IPS DF 4.7 (cell line): ENCODE measurements at regions not wholly inside any gene's neighbourhood (a gene's known extent, or its start where the extent isn't known, plus 50 kb on each side); places are given as distances from the start of the nearest gene placed in this dataset.

ENCODE experiments used
- DNase-seq: peaks from one replicate; pipeline ENCODE4 v3.0.0-alpha.2; 2013; ENCODE audit warnings: low spot score; ENCODE audit errors: extremely low read depth

GRCh38 chr21:27595716-27596115, 628.8 kb upstream of the ADAMTS5 start:
- DNase-seq, result no peak

- DNase-seq, result no peak
These were observed 623.4 kb upstream of the ADAMTS5 start for GRCh38 chr21:27590271-27590670.

- DNase-seq, result no peak
These were observed 622.9 kb upstream of the ADAMTS5 start for GRCh38 chr21:27589781-27590180.

GRCh38 chr21:27586986-27587385, 620.1 kb upstream of the ADAMTS5 start:
- DNase-seq, result no peak

- DNase-seq, result no peak
These were observed 619.4 kb upstream of the ADAMTS5 start for GRCh38 chr21:27586326-27586725.

- DNase-seq, result no peak
These were observed 617.4 kb upstream of the ADAMTS5 start for GRCh38 chr21:27584256-27584655.

- no peak for DNase-seq
These were observed 616.1 kb upstream of the ADAMTS5 start for GRCh38 chr21:27582948-27583430.

GRCh38 chr21:27582246-27582947, 615.5 kb upstream of the ADAMTS5 start:
- DNase-seq, result no peak

- no peak for DNase-seq
These were observed 614.3 kb upstream of the ADAMTS5 start for GRCh38 chr21:27581168-27581567.

- DNase-seq, result no peak
These were observed 613.4 kb upstream of the ADAMTS5 start for GRCh38 chr21:27580276-27580675.

- DNase-seq, result no peak
These were observed 611.9 kb upstream of the ADAMTS5 start for GRCh38 chr21:27578741-27579265.

GRCh38 chr21:27572696-27573095, 605.8 kb upstream of the ADAMTS5 start:
- DNase-seq, result no peak

- no peak for DNase-seq
These were observed 604.8 kb upstream of the ADAMTS5 start for GRCh38 chr21:27571706-27572105.

- DNase-seq, result no peak
These were observed 603.5 kb upstream of the ADAMTS5 start for GRCh38 chr21:27570306-27570868.

- DNase-seq, result no peak
These were observed 602.9 kb upstream of the ADAMTS5 start for GRCh38 chr21:27569831-27570230.

- no peak for DNase-seq
These were observed 602.2 kb upstream of the ADAMTS5 start for GRCh38 chr21:27569091-27569490.

- DNase-seq, result no peak
These were observed 600.5 kb upstream of the ADAMTS5 start for GRCh38 chr21:27567381-27567780.

GRCh38 chr21:27566521-27566920, 599.6 kb upstream of the ADAMTS5 start:
- DNase-seq, result no peak

GRCh38 chr21:27565364-27565763, 598.5 kb upstream of the ADAMTS5 start:
- DNase-seq, result no peak

- no peak for DNase-seq
These were observed 597.9 kb upstream of the ADAMTS5 start for GRCh38 chr21:27564684-27565301.

- DNase-seq, result no peak
These were observed 595.4 kb upstream of the ADAMTS5 start for GRCh38 chr21:27562303-27562702.

GRCh38 chr21:27561116-27561515, 594.2 kb upstream of the ADAMTS5 start:
- no peak for DNase-seq
